ENCODE measurements at regions not wholly inside any gene's neighbourhood (a gene's known extent, or its start where the extent isn't known, plus 50 kb on each side); places are given as distances from the start of the nearest gene placed in this dataset.

DNA sequence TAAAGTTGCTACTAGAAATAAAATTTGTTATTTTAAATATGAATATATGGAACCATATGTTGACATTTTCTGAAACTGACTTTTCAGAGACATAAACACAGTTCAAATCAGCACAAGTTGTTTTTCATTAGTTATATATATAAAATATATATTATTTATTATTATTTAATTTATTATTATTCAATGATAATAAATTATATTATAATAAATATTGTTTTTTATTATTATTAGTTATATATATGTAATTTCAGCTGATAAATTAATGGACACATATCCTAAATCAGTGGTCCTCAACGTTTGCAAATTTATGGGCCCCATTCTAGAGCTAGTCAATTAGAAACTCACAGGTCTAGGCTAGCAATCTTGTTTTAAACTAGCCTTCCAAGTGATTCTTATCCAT is 809.3 kb downstream of the C4orf33 start:
- WGBS (ENCODE audit: insufficient coverage) = no CpG with 5 or more reads among the region's 1 CpG
- no peak overlapping the region for H3K4me3 Mint-ChIP-seq

DNA sequence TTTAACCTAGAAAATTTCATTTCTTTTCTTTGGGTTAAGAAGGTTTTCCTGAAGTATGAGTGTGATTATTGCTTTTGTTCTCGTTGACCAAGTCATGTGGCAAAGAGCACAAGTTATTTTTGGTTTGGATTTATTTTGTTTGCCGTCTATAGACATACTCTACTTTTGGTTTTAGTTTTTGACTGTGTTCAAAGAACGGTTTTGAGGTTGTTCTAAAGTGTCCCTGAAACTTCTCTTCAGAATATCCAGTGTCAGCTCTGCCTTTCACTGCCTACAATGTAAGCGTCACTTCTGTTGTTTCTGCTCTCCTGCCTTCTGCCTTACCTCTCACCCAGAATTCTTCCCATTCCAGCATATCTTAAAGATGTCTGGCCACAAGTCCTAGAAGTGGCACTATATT is 812.2 kb downstream of the C4orf33 start:
- no peak for ATAC-seq (ENCODE audit: low read depth)
- no peaks in the 10 kb centered on the region for H3K27me3 ChIP-seq (replicated peaks in 1 of 4; ENCODE audit: control extremely low read depth in 1 of 4, control insufficient read depth in 3 of 4, insufficient read depth in 4 of 4, low read length in 3 of 4)
- no peak overlapping the region for H3K4me2 ChIP-seq (replicated peaks; ENCODE audit: low read depth, low read length, poor library complexity, severe bottlenecking)
- H3K36me3 ChIP-seq (replicated peaks in 1 of 2; ENCODE audit: control extremely low read depth in 1 of 2, control insufficient read depth in 1 of 2, extremely low read depth in 1 of 2, insufficient read depth in 2 of 2, low read length in 1 of 2) = no peaks in the 10 kb centered on the region
- ChIA-PET POLR2A (no interaction called here), CTCF (no interaction called here)
- H2AFZ ChIP-seq (ENCODE audit: insufficient read depth, low read depth, low read length, poor library complexity, severe bottlenecking) = no peak overlapping the region
- no peak overlapping the region for H3K9ac ChIP-seq (ENCODE audit: low read length)
- WGBS (ENCODE audit: insufficient coverage) = 100% methylated on average over 1 of the region's 4 CpGs
- H3K9me3 Mint-ChIP-seq (ENCODE audit: insufficient read depth) = no peaks in the 10 kb centered on the region
- no peak overlapping the region for H3K4me3 Mint-ChIP-seq
- no peak for TF ChIP-seq EZH2 (IDR thresholded peaks at IDR 0.05; ENCODE audit: borderline replicate concordance, insufficient read depth, low read depth, low read length, poor library complexity, severe bottlenecking)
- TF ChIP-seq, protein P1, sequence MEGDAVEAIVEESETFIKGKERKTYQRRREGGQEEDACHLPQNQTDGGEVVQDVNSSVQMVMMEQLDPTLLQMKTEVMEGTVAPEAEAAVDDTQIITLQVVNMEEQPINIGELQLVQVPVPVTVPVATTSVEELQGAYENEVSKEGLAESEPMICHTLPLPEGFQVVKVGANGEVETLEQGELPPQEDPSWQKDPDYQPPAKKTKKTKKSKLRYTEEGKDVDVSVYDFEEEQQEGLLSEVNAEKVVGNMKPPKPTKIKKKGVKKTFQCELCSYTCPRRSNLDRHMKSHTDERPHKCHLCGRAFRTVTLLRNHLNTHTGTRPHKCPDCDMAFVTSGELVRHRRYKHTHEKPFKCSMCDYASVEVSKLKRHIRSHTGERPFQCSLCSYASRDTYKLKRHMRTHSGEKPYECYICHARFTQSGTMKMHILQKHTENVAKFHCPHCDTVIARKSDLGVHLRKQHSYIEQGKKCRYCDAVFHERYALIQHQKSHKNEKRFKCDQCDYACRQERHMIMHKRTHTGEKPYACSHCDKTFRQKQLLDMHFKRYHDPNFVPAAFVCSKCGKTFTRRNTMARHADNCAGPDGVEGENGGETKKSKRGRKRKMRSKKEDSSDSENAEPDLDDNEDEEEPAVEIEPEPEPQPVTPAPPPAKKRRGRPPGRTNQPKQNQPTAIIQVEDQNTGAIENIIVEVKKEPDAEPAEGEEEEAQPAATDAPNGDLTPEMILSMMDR (IDR thresholded peaks at IDR 0.05) = no peak
- no peak overlapping the region for H3K27ac ChIP-seq (ENCODE audit: low read length in 2 of 2)
- peaks cover 0 to 1% (median 0%) of the 10 kb centered on the region in 3 donors for H3K9me3 ChIP-seq (ENCODE audit: control extremely low read depth in 1 of 3, control insufficient read depth in 2 of 3, insufficient read depth in 1 of 3, low read length in 2 of 3)
- DNase-seq = no peak
- H3K4me3 ChIP-seq (ENCODE audit: control extremely low read depth in 1 of 5, extremely low read depth in 1 of 5, insufficient read depth in 1 of 5, low read depth in 2 of 5, low read length in 4 of 5) = no peak overlapping the region
- no peak overlapping the region for H3K27ac Mint-ChIP-seq
- no peaks in the 10 kb centered on the region for H3K79me2 ChIP-seq (ENCODE audit: control insufficient read depth, insufficient read depth, low read length)
- no peaks in the 10 kb centered on the region for H3K4me1 ChIP-seq (ENCODE audit: control insufficient read depth in 2 of 2, insufficient read depth in 2 of 2, low read length in 2 of 2)
- intact Hi-C loops (cut with micrococcal nuclease) = no loop called here
- H3K4me1 Mint-ChIP-seq = no peaks in the 10 kb centered on the region
- H4K20me1 ChIP-seq (ENCODE audit: control insufficient read depth, insufficient read depth, low read length, poor library complexity, severe bottlenecking) = no peaks in the 10 kb centered on the region
- no peaks in the 10 kb centered on the region for H3K27me3 Mint-ChIP-seq

More for the DNA sequence above, 809.3 kb downstream of the C4orf33 start:
- H3K27ac ChIP-seq (ENCODE audit: low read length in 2 of 2) = no peak overlapping the region
- Mint-ChIP-seq H3K9me3 (ENCODE audit: insufficient read depth) (no peaks in the 10 kb centered on the region), H3K4me1 (no peaks in the 10 kb centered on the region), H3K27me3 (no peaks in the 10 kb centered on the region), H3K27ac (no peak overlapping the region)
- H3K4me3 ChIP-seq (ENCODE audit: control extremely low read depth in 1 of 5, extremely low read depth in 1 of 5, insufficient read depth in 1 of 5, low read depth in 2 of 5, low read length in 4 of 5) = no peak overlapping the region
- DNase-seq (no peak), ATAC-seq (ENCODE audit: low read depth) (no peak)
- H3K4me1 ChIP-seq (ENCODE audit: control insufficient read depth in 2 of 2, insufficient read depth in 2 of 2, low read length in 2 of 2) = no peaks in the 10 kb centered on the region
- H3K4me2 ChIP-seq (replicated peaks; ENCODE audit: low read depth, low read length, poor library complexity, severe bottlenecking) = no peak overlapping the region
- no peaks in the 10 kb centered on the region for H3K27me3 ChIP-seq (replicated peaks in 1 of 4; ENCODE audit: control extremely low read depth in 1 of 4, control insufficient read depth in 3 of 4, insufficient read depth in 4 of 4, low read length in 3 of 4)
- no peak for TF ChIP-seq EZH2 (IDR thresholded peaks at IDR 0.05; ENCODE audit: borderline replicate concordance, insufficient read depth, low read depth, low read length, poor library complexity, severe bottlenecking)
- TF ChIP-seq, protein P1 (IDR thresholded peaks at IDR 0.05) = no peak
- no peak overlapping the region for H2AFZ ChIP-seq (ENCODE audit: insufficient read depth, low read depth, low read length, poor library complexity, severe bottlenecking)
- ChIA-PET CTCF (no interaction called here), POLR2A (no interaction called here)
- intact Hi-C loops (cut with micrococcal nuclease) = no loop called here
- no peak overlapping the region for H3K9ac ChIP-seq (ENCODE audit: low read length)
- H4K20me1 ChIP-seq (ENCODE audit: control insufficient read depth, insufficient read depth, low read length, poor library complexity, severe bottlenecking) = no peaks in the 10 kb centered on the region
- no peaks in the 10 kb centered on the region for H3K79me2 ChIP-seq (ENCODE audit: control insufficient read depth, insufficient read depth, low read length)
- H3K36me3 ChIP-seq (replicated peaks in 1 of 2; ENCODE audit: control extremely low read depth in 1 of 2, control insufficient read depth in 1 of 2, extremely low read depth in 1 of 2, insufficient read depth in 2 of 2, low read length in 1 of 2) = no peaks in the 10 kb centered on the region
- peaks cover 0 to 1% (median 0%) of the 10 kb centered on the region in 3 donors for H3K9me3 ChIP-seq (ENCODE audit: control extremely low read depth in 1 of 3, control insufficient read depth in 2 of 3, insufficient read depth in 1 of 3, low read length in 2 of 3)

Measured in B cell (primary cell).